RWPE2 (cell line): ENCODE measurements at regions not wholly inside any gene's neighbourhood (a gene's known extent, or its start where the extent isn't known, plus 50 kb on each side); places are given as distances from the start of the nearest gene placed in this dataset.
A peak's percentile ranks its signal among the peaks of the same experiment; 100 is the strongest.

ENCODE experiments used
- ATAC-seq: fragments of 200-7000 bp; cut with Tn5 transposase; 3 replicates; pipeline ENCODE4 v1.9.1; 2021; ENCODE audit warnings: low read depth
- DNase-seq: peaks from one replicate; pipeline ENCODE4 v3.0.0-alpha.2; 2020; ENCODE audit warnings: low spot score
- H3K27ac ChIP-seq: fragments of 450-650 bp; 2 replicates; pipeline ENCODE4 v1.5.1; 2017; ENCODE audit warnings: mild to moderate bottlenecking; ENCODE audit not compliant: poor library complexity, severe bottlenecking
- H3K27me3 ChIP-seq: fragments of 250-450 bp; sonication (Bioruptor Pico); 2 replicates; pipeline ENCODE4 v1.5.1; 2021; ENCODE audit warnings: mild to moderate bottlenecking, moderate library complexity; ENCODE audit not compliant: insufficient read depth, poor library complexity, severe bottlenecking
- H3K36me3 ChIP-seq: fragments of 250-450 bp; sonication (Bioruptor Pico); 2 replicates; pipeline ENCODE4 v1.5.1; 2020; ENCODE audit warnings: low read depth, mild to moderate bottlenecking, moderate library complexity
- H3K4me1 ChIP-seq: fragments of 250-450 bp; sonication (Bioruptor Pico); 2 replicates; pipeline ENCODE4 v1.5.1; 2021; ENCODE audit warnings: mild to moderate bottlenecking, moderate library complexity; ENCODE audit not compliant: insufficient read depth, poor library complexity, severe bottlenecking
- H3K4me3 ChIP-seq: fragments of 250-450 bp; sonication (Bioruptor Pico); 2 replicates; pipeline ENCODE4 v1.5.1; 2021; ENCODE audit warnings: mild to moderate bottlenecking, moderate library complexity; ENCODE audit not compliant: severe bottlenecking
- H3K9me3 ChIP-seq: fragments of 250-450 bp; sonication (Bioruptor Pico); 2 replicates; pipeline ENCODE4 v1.5.1; 2021; ENCODE audit warnings: mild to moderate bottlenecking, moderate library complexity; ENCODE audit not compliant: severe bottlenecking
- TF ChIP-seq, protein P1 (sequence below): fragments of 450-650 bp; IDR thresholded peaks from one replicate; pipeline ENCODE4 v1.5.1; 2017; ENCODE audit warnings: mild to moderate bottlenecking, moderate library complexity; ENCODE audit not compliant: poor library complexity, severe bottlenecking

DNA sequence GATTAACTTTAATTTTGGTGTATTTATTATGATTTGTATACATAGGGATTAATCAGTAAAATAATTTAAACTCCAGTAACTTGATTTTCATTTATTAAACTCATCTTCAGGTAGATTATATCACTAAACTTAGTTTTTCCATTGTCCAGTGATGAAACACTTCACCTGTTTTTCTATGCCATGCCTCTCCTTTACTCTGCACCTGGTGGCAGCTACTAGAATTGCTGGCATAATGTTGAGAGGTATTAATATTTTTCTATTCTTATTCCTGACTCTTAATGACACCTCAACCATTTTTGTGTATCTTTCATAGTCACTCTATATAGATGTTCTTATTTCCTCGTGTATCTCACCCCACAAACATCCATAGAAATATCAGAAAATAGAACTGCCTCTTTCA lies 940.3 kb upstream of the CRIM1 start:
- TF ChIP-seq, protein P1, sequence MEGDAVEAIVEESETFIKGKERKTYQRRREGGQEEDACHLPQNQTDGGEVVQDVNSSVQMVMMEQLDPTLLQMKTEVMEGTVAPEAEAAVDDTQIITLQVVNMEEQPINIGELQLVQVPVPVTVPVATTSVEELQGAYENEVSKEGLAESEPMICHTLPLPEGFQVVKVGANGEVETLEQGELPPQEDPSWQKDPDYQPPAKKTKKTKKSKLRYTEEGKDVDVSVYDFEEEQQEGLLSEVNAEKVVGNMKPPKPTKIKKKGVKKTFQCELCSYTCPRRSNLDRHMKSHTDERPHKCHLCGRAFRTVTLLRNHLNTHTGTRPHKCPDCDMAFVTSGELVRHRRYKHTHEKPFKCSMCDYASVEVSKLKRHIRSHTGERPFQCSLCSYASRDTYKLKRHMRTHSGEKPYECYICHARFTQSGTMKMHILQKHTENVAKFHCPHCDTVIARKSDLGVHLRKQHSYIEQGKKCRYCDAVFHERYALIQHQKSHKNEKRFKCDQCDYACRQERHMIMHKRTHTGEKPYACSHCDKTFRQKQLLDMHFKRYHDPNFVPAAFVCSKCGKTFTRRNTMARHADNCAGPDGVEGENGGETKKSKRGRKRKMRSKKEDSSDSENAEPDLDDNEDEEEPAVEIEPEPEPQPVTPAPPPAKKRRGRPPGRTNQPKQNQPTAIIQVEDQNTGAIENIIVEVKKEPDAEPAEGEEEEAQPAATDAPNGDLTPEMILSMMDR: no peak
- Histone ChIP-seq H3K4me3 (no peak overlapping the region), H3K36me3 (no peaks in the 10 kb centered on the region), H3K27ac (no peak overlapping the region), H3K9me3 (no peaks in the 10 kb centered on the region), H3K4me1 (no peaks in the 10 kb centered on the region), H3K27me3 (no peaks in the 10 kb centered on the region)
- ATAC-seq: no peak
- DNase-seq: no peak

DNA sequence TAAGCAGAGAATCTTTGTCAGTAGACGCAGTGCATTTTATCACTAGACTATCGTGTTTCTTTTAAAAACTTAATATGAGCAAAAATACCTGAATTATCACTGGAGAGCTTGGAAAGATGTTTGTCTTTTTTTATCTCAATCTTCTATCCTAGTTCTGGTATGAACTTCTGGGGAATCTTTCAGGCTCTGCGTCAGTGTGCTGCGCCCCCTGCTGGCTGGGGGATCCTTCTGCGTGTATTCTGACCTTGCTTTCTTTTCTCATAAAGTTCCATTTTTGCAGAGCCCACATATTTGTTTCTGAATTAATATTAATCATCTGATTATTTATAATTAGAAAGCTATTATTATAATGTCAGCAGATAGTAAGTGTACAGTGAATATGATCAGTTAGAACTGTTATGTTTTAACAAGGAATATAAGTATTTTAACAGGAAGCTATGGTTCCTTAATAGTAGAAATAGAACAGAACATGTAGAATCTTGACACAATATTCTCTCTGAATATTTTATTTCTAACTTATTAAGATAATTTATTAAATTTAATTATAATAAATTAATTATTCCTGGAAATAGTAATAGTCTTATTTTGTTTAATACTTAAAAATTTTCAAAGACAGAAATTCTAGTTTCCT lies 945.0 kb upstream of the CRIM1 start:
- Histone ChIP-seq H3K27ac (no peak overlapping the region), H3K27me3 (no peaks in the 10 kb centered on the region), H3K9me3 (no peaks in the 10 kb centered on the region), H3K4me3 (no peak overlapping the region), H3K36me3 (no peaks in the 10 kb centered on the region), H3K4me1 (no peaks in the 10 kb centered on the region)
- TF ChIP-seq, protein P1: peak; percentile 93
- ATAC-seq (0 out of 3 replicates have a peak, but pooled peaks have one; percentile 42), DNase-seq (no peak)

GRCh38 chr2:35409762-35410161 lies 945.8 kb upstream of the CRIM1 start:
- ATAC-seq (no peak), DNase-seq (no peak)
- no peak overlapping the region for H3K4me3 ChIP-seq
- no peak overlapping the region for H3K27ac ChIP-seq
- H3K36me3 ChIP-seq: no peaks in the 10 kb centered on the region
- no peaks in the 10 kb centered on the region for H3K4me1 ChIP-seq
- no peaks in the 10 kb centered on the region for H3K9me3 ChIP-seq
- TF ChIP-seq, protein P1: no peak
- H3K27me3 ChIP-seq: no peaks in the 10 kb centered on the region

- H3K27me3 ChIP-seq: no peaks in the 10 kb centered on the region
- TF ChIP-seq, protein P1: no peak
- H3K4me3 ChIP-seq: no peak overlapping the region
- no peak for DNase-seq
- no peaks in the 10 kb centered on the region for H3K4me1 ChIP-seq
- H3K27ac ChIP-seq: no peak overlapping the region
- no peaks in the 10 kb centered on the region for H3K9me3 ChIP-seq
- no peaks in the 10 kb centered on the region for H3K36me3 ChIP-seq
- ATAC-seq: no peak
These were observed 947.3 kb upstream of the CRIM1 start for GRCh38 chr2:35408320-35408719.

DNA sequence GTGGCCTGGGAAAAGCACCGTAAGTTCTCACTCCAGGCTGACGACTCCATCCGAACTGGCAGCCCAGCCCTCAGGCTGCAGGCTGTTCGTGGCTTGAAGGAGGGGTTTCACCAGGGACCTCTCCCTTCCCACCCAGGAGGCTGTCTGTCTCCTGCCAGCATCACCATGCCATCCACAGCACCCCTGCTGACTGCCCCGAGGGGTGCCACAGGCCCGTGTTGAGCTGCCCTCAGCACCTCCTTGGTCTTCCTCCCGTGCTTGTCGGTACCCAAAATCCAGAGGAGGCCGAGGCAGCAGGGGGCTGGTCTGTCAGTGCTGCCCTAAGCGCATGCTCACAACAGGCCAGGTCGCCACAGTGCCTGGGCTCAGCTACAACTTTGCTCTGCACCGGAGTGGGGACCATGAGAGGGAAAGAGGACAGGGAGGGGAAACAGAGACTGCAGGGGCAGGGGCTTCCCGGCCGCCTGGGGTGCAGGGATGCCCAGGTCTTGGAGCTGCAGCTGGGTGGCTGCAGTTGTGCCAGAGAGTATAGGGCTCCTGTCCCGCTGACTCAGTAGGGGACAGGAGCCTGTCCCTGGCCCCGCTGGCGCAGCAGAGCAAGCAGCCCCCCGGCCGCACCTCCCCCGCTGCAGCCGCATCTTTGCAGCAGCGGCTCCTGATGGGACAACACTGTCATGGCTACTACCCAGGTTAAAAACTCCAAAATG lies 963.7 kb upstream of the CRIM1 start:
- Histone ChIP-seq H3K27ac (no peak overlapping the region), H3K27me3 (peaks cover 14% of the 10 kb centered on the region), H3K9me3 (no peaks in the 10 kb centered on the region), H3K4me1 (no peaks in the 10 kb centered on the region), H3K4me3 (no peak overlapping the region), H3K36me3 (no peaks in the 10 kb centered on the region)
- TF ChIP-seq, protein P1: no peak
- DNase-seq (no peak), ATAC-seq (no peak)
